ENCODE measurements at regions not wholly inside any gene's neighbourhood (a gene's known extent, or its start where the extent isn't known, plus 50 kb on each side); places are given as distances from the start of the nearest gene placed in this dataset.

DNA sequence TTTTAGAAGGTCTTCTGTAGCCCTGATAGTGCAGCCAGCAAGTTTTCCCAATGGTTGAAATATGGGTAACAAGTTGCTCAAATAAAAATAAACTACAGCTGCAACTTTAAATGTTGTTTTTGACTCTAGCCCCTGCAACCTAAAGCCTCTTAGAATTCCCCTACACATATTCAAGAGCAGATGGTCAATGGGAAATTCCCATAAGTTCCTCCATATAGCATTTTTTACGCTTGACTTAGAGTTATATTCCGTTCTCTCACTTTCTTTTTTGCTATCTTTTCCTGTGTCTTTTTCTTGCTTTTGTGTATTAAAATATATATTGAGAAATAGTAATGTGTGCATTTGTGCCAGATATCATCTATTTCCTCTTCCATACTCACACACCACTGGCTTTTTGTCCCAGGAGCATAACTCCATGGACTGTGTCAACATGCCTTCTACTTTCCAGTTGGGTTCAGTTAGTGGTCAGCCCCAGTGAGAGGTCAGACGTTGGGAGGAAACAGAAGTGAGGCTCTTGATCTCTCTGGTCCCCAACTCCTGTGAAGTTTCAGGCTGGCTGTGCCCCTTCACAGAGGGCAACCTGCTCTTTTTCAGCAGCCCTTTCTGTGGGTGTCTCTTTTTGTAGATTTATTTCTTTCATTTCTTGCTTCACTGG is 63.3 kb upstream of the TP63 start:
- DNase-seq, result no peak
- Histone ChIP-seq H3K27ac (no peak overlapping the region), H3K4me1 (no peaks in the 10 kb centered on the region), H3K9me3 (no peaks in the 10 kb centered on the region), H3K36me3 (replicated peaks in 1 of 2; ENCODE audit: insufficient read depth in 1 of 2, low read depth in 2 of 2) (no peaks in the 10 kb centered on the region), H3K27me3 (no peaks in the 10 kb centered on the region), H3K4me3 (no peak overlapping the region)
- ATAC-seq, result no peak
- TF ChIP-seq POLR2A (IDR thresholded peaks at IDR 0.05), result no peak
- TF ChIP-seq, protein P1, sequence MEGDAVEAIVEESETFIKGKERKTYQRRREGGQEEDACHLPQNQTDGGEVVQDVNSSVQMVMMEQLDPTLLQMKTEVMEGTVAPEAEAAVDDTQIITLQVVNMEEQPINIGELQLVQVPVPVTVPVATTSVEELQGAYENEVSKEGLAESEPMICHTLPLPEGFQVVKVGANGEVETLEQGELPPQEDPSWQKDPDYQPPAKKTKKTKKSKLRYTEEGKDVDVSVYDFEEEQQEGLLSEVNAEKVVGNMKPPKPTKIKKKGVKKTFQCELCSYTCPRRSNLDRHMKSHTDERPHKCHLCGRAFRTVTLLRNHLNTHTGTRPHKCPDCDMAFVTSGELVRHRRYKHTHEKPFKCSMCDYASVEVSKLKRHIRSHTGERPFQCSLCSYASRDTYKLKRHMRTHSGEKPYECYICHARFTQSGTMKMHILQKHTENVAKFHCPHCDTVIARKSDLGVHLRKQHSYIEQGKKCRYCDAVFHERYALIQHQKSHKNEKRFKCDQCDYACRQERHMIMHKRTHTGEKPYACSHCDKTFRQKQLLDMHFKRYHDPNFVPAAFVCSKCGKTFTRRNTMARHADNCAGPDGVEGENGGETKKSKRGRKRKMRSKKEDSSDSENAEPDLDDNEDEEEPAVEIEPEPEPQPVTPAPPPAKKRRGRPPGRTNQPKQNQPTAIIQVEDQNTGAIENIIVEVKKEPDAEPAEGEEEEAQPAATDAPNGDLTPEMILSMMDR (IDR thresholded peaks at IDR 0.05), result no peak
- 61 to 69% methylated on average over 3 of the region's 3 CpGs for WGBS, 2 donors
- intact Hi-C loops (cut with DNase I), result no loop called here

DNA sequence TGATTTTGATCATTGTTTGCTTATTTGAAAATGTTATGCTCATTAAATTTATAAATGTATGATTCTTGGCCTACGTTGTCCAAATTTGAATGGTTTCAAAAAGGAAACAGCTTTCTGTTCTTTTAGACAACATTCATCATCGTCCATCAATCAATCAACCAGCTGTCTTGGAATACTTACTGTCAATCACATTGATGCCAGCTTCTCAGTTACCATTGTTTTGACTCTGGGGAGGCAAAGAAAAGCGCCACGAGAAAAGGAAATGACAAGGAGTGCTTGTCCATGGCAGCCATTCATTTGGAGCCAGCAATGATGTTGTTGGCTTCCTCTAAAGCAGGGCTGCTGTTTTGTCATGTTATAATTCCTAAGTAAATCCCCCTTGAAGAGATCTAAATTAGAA is 62.2 kb upstream of the TP63 start:
- Histone ChIP-seq H3K4me1 (no peaks in the 10 kb centered on the region), H3K27me3 (no peaks in the 10 kb centered on the region), H3K36me3 (replicated peaks in 1 of 2; ENCODE audit: insufficient read depth in 1 of 2, low read depth in 2 of 2) (no peaks in the 10 kb centered on the region), H3K27ac (no peak overlapping the region), H3K4me3 (no peak overlapping the region), H3K9me3 (no peaks in the 10 kb centered on the region)
- intact Hi-C loops (cut with DNase I), result no loop called here
- 54 to 62% methylated on average over 4 of the region's 4 CpGs for WGBS, 2 donors
- ATAC-seq, result no peak
- TF ChIP-seq, protein P1 (IDR thresholded peaks at IDR 0.05), result no peak
- TF ChIP-seq POLR2A (IDR thresholded peaks at IDR 0.05), result no peak
- no peak for DNase-seq

DNA sequence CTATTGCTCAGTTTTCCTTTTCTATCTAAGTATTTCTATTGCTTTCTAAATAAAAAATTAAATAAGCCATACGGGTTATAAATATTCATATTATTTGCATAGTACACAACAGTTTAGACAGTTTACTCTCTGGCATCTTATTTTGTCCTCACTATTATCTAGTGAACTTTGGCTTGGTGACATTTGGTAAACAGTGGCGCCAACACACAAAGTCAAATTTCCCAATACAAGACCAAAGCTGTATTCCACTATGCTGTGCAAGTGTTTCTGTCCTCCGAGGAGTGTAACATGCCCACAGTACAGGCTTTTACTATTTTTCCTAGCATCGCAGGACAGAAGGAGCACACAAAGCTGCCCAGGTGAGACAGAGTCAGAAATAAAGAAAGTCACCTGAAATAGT is 61.7 kb upstream of the TP63 start:
- H3K4me3 ChIP-seq, result no peak overlapping the region
- no peaks in the 10 kb centered on the region for H3K27me3 ChIP-seq
- no peak for DNase-seq
- WGBS, 2 donors, result 67 to 69% methylated on average over 4 of the region's 4 CpGs
- ATAC-seq, result no peak
- H3K4me1 ChIP-seq, result no peaks in the 10 kb centered on the region
- no peaks in the 10 kb centered on the region for H3K9me3 ChIP-seq
- intact Hi-C loops (cut with DNase I), result no loop called here
- no peak overlapping the region for H3K27ac ChIP-seq
- no peak for TF ChIP-seq POLR2A (IDR thresholded peaks at IDR 0.05)
- TF ChIP-seq, protein P1 (IDR thresholded peaks at IDR 0.05), result no peak
- H3K36me3 ChIP-seq (replicated peaks in 1 of 2; ENCODE audit: insufficient read depth in 1 of 2, low read depth in 2 of 2), result no peaks in the 10 kb centered on the region

DNA sequence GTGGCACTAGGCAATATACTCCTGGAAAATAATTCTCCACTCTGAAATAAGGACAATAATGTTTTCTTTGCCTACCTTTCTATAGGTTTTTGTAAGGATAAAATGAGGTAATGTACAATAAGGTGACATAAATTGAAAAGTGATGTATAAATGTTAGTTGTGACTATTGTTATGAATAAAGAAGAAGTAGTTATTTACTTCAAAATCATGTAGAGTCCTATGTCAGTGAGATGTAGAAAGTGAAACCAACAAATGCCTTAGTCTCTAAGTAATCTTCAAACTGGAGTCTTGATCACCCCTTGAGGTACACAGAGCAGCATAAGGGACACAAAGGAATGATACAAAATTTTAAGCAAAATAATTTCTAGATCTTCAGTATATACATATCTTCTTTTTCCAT is 60.3 kb upstream of the TP63 start:
- intact Hi-C loops (cut with DNase I), result no loop called here
- ATAC-seq (no peak), DNase-seq (no peak)
- Histone ChIP-seq H3K9me3 (no peaks in the 10 kb centered on the region), H3K27ac (no peak overlapping the region), H3K4me1 (no peaks in the 10 kb centered on the region), H3K4me3 (no peak overlapping the region), H3K27me3 (no peaks in the 10 kb centered on the region), H3K36me3 (replicated peaks in 1 of 2; ENCODE audit: insufficient read depth in 1 of 2, low read depth in 2 of 2) (no peaks in the 10 kb centered on the region)
- no peak for TF ChIP-seq POLR2A (IDR thresholded peaks at IDR 0.05)
- TF ChIP-seq, protein P1 (IDR thresholded peaks at IDR 0.05), result no peak

DNA sequence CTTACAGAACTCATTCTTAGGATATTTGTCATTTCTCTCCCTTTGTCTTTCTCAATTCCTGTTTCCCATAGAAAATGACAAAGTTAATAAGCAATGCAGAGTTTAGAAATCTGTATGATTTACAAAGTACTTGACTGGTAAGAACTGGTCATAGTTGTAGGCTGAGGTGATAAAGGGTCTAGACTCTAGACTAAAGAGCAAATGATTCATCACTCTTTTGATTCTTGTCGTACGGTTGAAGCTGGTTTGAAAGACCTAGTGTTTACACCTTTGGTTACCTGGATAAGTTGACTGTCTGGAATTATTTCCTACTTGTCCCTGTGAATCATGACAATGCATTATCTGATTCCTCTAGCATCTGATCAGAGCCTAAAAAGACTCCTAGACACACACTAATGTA is 58.9 kb upstream of the TP63 start:
- Histone ChIP-seq H3K36me3 (replicated peaks in 1 of 2; ENCODE audit: insufficient read depth in 1 of 2, low read depth in 2 of 2) (no peaks in the 10 kb centered on the region), H3K27me3 (no peaks in the 10 kb centered on the region), H3K4me3 (no peak overlapping the region), H3K4me1 (no peaks in the 10 kb centered on the region), H3K9me3 (no peaks in the 10 kb centered on the region), H3K27ac (no peak overlapping the region)
- no peak for TF ChIP-seq POLR2A (IDR thresholded peaks at IDR 0.05)
- TF ChIP-seq, protein P1 (IDR thresholded peaks at IDR 0.05), result no peak
- ATAC-seq (no peak), DNase-seq (no peak)
- 50 to 52% methylated on average over 2 of the region's 2 CpGs for WGBS, 2 donors
- intact Hi-C loops (cut with DNase I), result no loop called here
